ENCODE measurements at regions not wholly inside any gene's neighbourhood (a gene's known extent, or its start where the extent isn't known, plus 50 kb on each side); places are given as distances from the start of the nearest gene placed in this dataset.
"Not testable (repeated sequence)": the region's sequence is repeated elsewhere in the genome, so short reads cannot be mapped to it uniquely, and the experiment has no call there.

GRCh38 chr4:79850626-79851025 lies 222.4 kb downstream of the ANTXR2 start:
- intact Hi-C loops (cut with DNase I) = no loop called here
- DNase-seq = no peak
- peak; percentile 25 for ATAC-seq (ENCODE audit: poor library complexity)

- DNase-seq = no peak
- ATAC-seq (ENCODE audit: poor library complexity) = no peak
- intact Hi-C loops (cut with DNase I) = no loop called here
Observed at GRCh38 chr4:79848329-79848728, 224.7 kb downstream of the ANTXR2 start.

- DNase-seq (no peak), ATAC-seq (ENCODE audit: poor library complexity) (no peak)
- intact Hi-C loops (cut with DNase I) = no loop called here
Observed at GRCh38 chr4:79847411-79847810, 225.6 kb downstream of the ANTXR2 start.

GRCh38 chr4:79842162-79842561 lies 230.9 kb downstream of the ANTXR2 start:
- DNase-seq (no peak), ATAC-seq (ENCODE audit: poor library complexity) (no peak)
- intact Hi-C loops (cut with DNase I) = no loop called here

- ATAC-seq (ENCODE audit: poor library complexity) (no peak), DNase-seq (no peak)
- intact Hi-C loops (cut with DNase I) = no loop called here
Observed at GRCh38 chr4:79833857-79834256, 239.2 kb downstream of the ANTXR2 start.

- DNase-seq (no peak), ATAC-seq (ENCODE audit: poor library complexity) (no peak)
- intact Hi-C loops (cut with DNase I) = no loop called here
Observed at GRCh38 chr4:79831701-79832514, 241.1 kb downstream of the ANTXR2 start.

GRCh38 chr4:79831119-79831528 lies 241.9 kb downstream of the ANTXR2 start:
- intact Hi-C loops (cut with DNase I) = no loop called here
- ATAC-seq (ENCODE audit: poor library complexity) = no peak
- no peak for DNase-seq

- intact Hi-C loops (cut with DNase I) = no loop called here
- DNase-seq = no peak
- ATAC-seq (ENCODE audit: poor library complexity) = no peak
Observed at GRCh38 chr4:79827283-79827682, 245.7 kb downstream of the ANTXR2 start.

GRCh38 chr4:79823148-79823763 lies 249.8 kb downstream of the ANTXR2 start:
- intact Hi-C loops (cut with DNase I) = no loop called here
- DNase-seq (no peak), ATAC-seq (ENCODE audit: poor library complexity) (peak; percentile 83)

- intact Hi-C loops (cut with DNase I) = no loop called here
- ATAC-seq (ENCODE audit: poor library complexity) = no peak
- DNase-seq = no peak
Observed at GRCh38 chr4:79820427-79820826, 252.6 kb downstream of the ANTXR2 start.

GRCh38 chr4:79807933-79808332 lies 265.1 kb downstream of the ANTXR2 start:
- ATAC-seq (ENCODE audit: poor library complexity); intact Hi-C loops (cut with DNase I); DNase-seq: not testable (repeated sequence)

GRCh38 chr4:79798047-79798446 lies 275.0 kb downstream of the ANTXR2 start:
- DNase-seq (no peak), ATAC-seq (ENCODE audit: poor library complexity) (no peak)
- intact Hi-C loops (cut with DNase I) = no loop called here

- no peak for DNase-seq
- ATAC-seq (ENCODE audit: poor library complexity) = no peak
Observed at GRCh38 chr4:79796948-79797347, 276.1 kb downstream of the ANTXR2 start.

GRCh38 chr4:79788884-79789283 lies 284.1 kb downstream of the ANTXR2 start:
- intact Hi-C loops (cut with DNase I) = no loop called here
- DNase-seq (no peak), ATAC-seq (ENCODE audit: poor library complexity) (no peak)

More at GRCh38 chr4:79796948-79797347, 276.1 kb downstream of the ANTXR2 start:
- intact Hi-C loops (cut with DNase I) = no loop called here

GRCh38 chr4:79780129-79780528 lies 292.9 kb downstream of the ANTXR2 start:
- intact Hi-C loops (cut with DNase I) = no loop called here
- ATAC-seq (ENCODE audit: poor library complexity) = no peak
- no peak for DNase-seq

GRCh38 chr4:79772510-79772909 lies 300.5 kb downstream of the ANTXR2 start:
- no peak for ATAC-seq (ENCODE audit: poor library complexity)
- intact Hi-C loops (cut with DNase I) = no loop called here
- no peak for DNase-seq

- DNase-seq (no peak), ATAC-seq (ENCODE audit: poor library complexity) (no peak)
- intact Hi-C loops (cut with DNase I) = no loop called here
Observed at GRCh38 chr4:79764120-79764519, 308.9 kb downstream of the ANTXR2 start.

- intact Hi-C loops (cut with DNase I) = no loop called here
- ATAC-seq (ENCODE audit: poor library complexity) = no peak
- no peak for DNase-seq
Observed at GRCh38 chr4:79763486-79764075, 309.4 kb downstream of the ANTXR2 start.

GRCh38 chr4:79759793-79760192 lies 313.2 kb downstream of the ANTXR2 start:
- intact Hi-C loops (cut with DNase I) = no loop called here
- DNase-seq (no peak), ATAC-seq (ENCODE audit: poor library complexity) (no peak)

GRCh38 chr4:79757600-79757999 lies 315.4 kb downstream of the ANTXR2 start:
- intact Hi-C loops (cut with DNase I) = no loop called here
- ATAC-seq (ENCODE audit: poor library complexity) (no peak), DNase-seq (no peak)
